Astrocyte (in vitro differentiated cells and primary cell): ENCODE measurements at regions not wholly inside any gene's neighbourhood (a gene's known extent, or its start where the extent isn't known, plus 50 kb on each side); places are given as distances from the start of the nearest gene placed in this dataset.

ENCODE experiments used
- DNase-seq: peaks from one replicate; pipeline ENCODE4 v3.0.0-alpha.2; 2010; ENCODE audit warnings: low read depth
- FAIRE-seq: peaks from 2 replicates; lab custom pipeline; 2011; peaks lifted over from hg19 to GRCh38; lab: Jason Lieb, UNC
- H2AFZ ChIP-seq: 2 replicates; pipeline ENCODE4 v1.6.0; 2012; ENCODE audit warnings: low read depth, low read length, inconsistent platforms
- H3K27ac ChIP-seq: 2 replicates; pipeline ENCODE4 v1.5.1; 2011; ENCODE audit warnings: low read depth, low read length, inconsistent platforms
- H3K27me3 ChIP-seq: 2 replicates; pipeline ENCODE4 v1.6.0; 2011; ENCODE audit warnings: low read length, inconsistent platforms; ENCODE audit not compliant: insufficient read depth
- H3K36me3 ChIP-seq: 2 replicates; pipeline ENCODE4 v1.5.1; 2011; ENCODE audit warnings: low read length, inconsistent platforms; ENCODE audit not compliant: insufficient read depth
- H3K4me1 ChIP-seq: 2 replicates; pipeline ENCODE4 v1.5.1; 2011; ENCODE audit warnings: low read length, inconsistent platforms; ENCODE audit not compliant: insufficient read depth
- H3K4me2 ChIP-seq: 2 replicates; pipeline ENCODE4 v1.6.0; 2012; ENCODE audit warnings: low read length, inconsistent platforms
- H3K4me3 ChIP-seq: 2 replicates; pipeline ENCODE4 v1.5.1; 2011; ENCODE audit warnings: low read depth, mild to moderate bottlenecking, low read length, inconsistent platforms; ENCODE audit not compliant: insufficient read depth
- H3K79me2 ChIP-seq: 2 replicates; pipeline ENCODE4 v1.6.0; 2012; ENCODE audit warnings: mild to moderate bottlenecking, low read length, inconsistent platforms; ENCODE audit not compliant: insufficient read depth
- H3K9ac ChIP-seq: 2 replicates; pipeline ENCODE4 v1.6.0; 2012; ENCODE audit warnings: mild to moderate bottlenecking, low read length, inconsistent platforms
- H3K9me3 ChIP-seq: 2 replicates; pipeline ENCODE4 v1.5.1; 2012; ENCODE audit warnings: low read depth, mild to moderate bottlenecking, low read length, inconsistent platforms; ENCODE audit not compliant: insufficient read depth
- H4K20me1 ChIP-seq: 2 replicates; pipeline ENCODE4 v1.6.0; 2012; ENCODE audit warnings: low read length, inconsistent platforms; ENCODE audit not compliant: insufficient read depth
- H3K27ac Mint-ChIP-seq: one replicate; pipeline ENCODE4 v1.8.0; 2021; ENCODE audit warnings: mild to moderate bottlenecking, mixed read lengths; ENCODE audit not compliant: unreplicated experiment
- H3K27me3 Mint-ChIP-seq: one replicate; pipeline ENCODE4 v1.8.0; 2021; ENCODE audit warnings: low read depth, mixed read lengths; ENCODE audit not compliant: unreplicated experiment
- H3K36me3 Mint-ChIP-seq: one replicate; pipeline ENCODE4 v1.8.0; 2021; ENCODE audit warnings: low read depth, mixed read lengths; ENCODE audit not compliant: unreplicated experiment
- H3K4me1 Mint-ChIP-seq: one replicate; pipeline ENCODE4 v1.8.0; 2021; ENCODE audit warnings: low read depth, mixed read lengths; ENCODE audit not compliant: unreplicated experiment
- H3K4me3 Mint-ChIP-seq: one replicate; pipeline ENCODE4 v1.8.0; 2021; ENCODE audit warnings: mild to moderate bottlenecking, moderate library complexity, mixed read lengths; ENCODE audit not compliant: unreplicated experiment
- H3K9me3 Mint-ChIP-seq: one replicate; pipeline ENCODE4 v1.8.0; 2021; ENCODE audit warnings: mild to moderate bottlenecking, mixed read lengths; ENCODE audit not compliant: unreplicated experiment
- CTCF ChIP-seq: IDR thresholded peaks from 2 replicates; pipeline ENCODE4 v1.5.1; 2011; ENCODE audit warnings: low read depth, mild to moderate bottlenecking, inconsistent platforms, low read length, moderate library complexity; ENCODE audit not compliant: insufficient read depth
- EZH2 ChIP-seq: IDR thresholded peaks from 2 replicates; pipeline ENCODE4 v1.6.1; 2012; ENCODE audit warnings: mild to moderate bottlenecking, low read length, inconsistent platforms; ENCODE audit not compliant: insufficient read depth

GRCh38 chr2:234768608-234769196 lies 183.1 kb upstream of the SH3BP4 start:
- DNase-seq (peak; percentile 46), FAIRE-seq (peak; percentile 76)
- H3K4me2 ChIP-seq = no peak overlapping the region
- H3K36me3 Mint-ChIP-seq = peaks cover 2% of the 10 kb centered on the region
- H2AFZ ChIP-seq = no peak overlapping the region
- H3K27ac Mint-ChIP-seq = peak overlapping the region; percentile 29
- H3K9me3 Mint-ChIP-seq = peaks cover 4% of the 10 kb centered on the region
- H3K79me2 ChIP-seq = no peaks in the 10 kb centered on the region
- no peak overlapping the region for H3K4me3 Mint-ChIP-seq
- no peaks in the 10 kb centered on the region for H3K36me3 ChIP-seq
- no peaks in the 10 kb centered on the region for H4K20me1 ChIP-seq
- H3K4me3 ChIP-seq = no peak overlapping the region
- H3K4me1 Mint-ChIP-seq = peaks cover 47% of the 10 kb centered on the region
- H3K27me3 Mint-ChIP-seq = no peaks in the 10 kb centered on the region
- H3K4me1 ChIP-seq = peaks cover 37% of the 10 kb centered on the region
- no peaks in the 10 kb centered on the region for H3K9me3 ChIP-seq
- TF ChIP-seq EZH2 (no peak), CTCF (no peak)
- H3K27me3 ChIP-seq = no peaks in the 10 kb centered on the region
- no peak overlapping the region for H3K9ac ChIP-seq
- H3K27ac ChIP-seq = no peak overlapping the region

- H3K4me2 ChIP-seq = no peak overlapping the region
- H3K4me1 ChIP-seq = peaks cover 18% of the 10 kb centered on the region
- no peaks in the 10 kb centered on the region for H4K20me1 ChIP-seq
- no peak overlapping the region for H2AFZ ChIP-seq
- H3K27ac ChIP-seq = no peak overlapping the region
- H3K9ac ChIP-seq = no peak overlapping the region
- no peaks in the 10 kb centered on the region for H3K27me3 ChIP-seq
- TF ChIP-seq EZH2 (no peak), CTCF (no peak)
- Mint-ChIP-seq H3K36me3 (peaks cover 3% of the 10 kb centered on the region), H3K4me3 (no peak overlapping the region), H3K27ac (peak overlapping the region; percentile 24), H3K27me3 (no peaks in the 10 kb centered on the region), H3K4me1 (peaks cover 29% of the 10 kb centered on the region), H3K9me3 (peaks cover 8% of the 10 kb centered on the region)
- no peak overlapping the region for H3K4me3 ChIP-seq
- H3K9me3 ChIP-seq = no peaks in the 10 kb centered on the region
- FAIRE-seq = no peak
- H3K79me2 ChIP-seq = no peaks in the 10 kb centered on the region
- no peak for DNase-seq
- H3K36me3 ChIP-seq = no peaks in the 10 kb centered on the region
These were observed 186.5 kb upstream of the SH3BP4 start for GRCh38 chr2:234765279-234765678.

GRCh38 chr2:234764372-234764771 lies 187.4 kb upstream of the SH3BP4 start:
- Histone ChIP-seq H3K9ac (no peak overlapping the region), H3K27me3 (no peaks in the 10 kb centered on the region), H3K9me3 (no peaks in the 10 kb centered on the region), H3K36me3 (no peaks in the 10 kb centered on the region), H3K27ac (no peak overlapping the region), H2AFZ (no peak overlapping the region), H3K4me1 (peaks cover 11% of the 10 kb centered on the region), H3K4me2 (no peak overlapping the region), H3K4me3 (no peak overlapping the region), H3K79me2 (no peaks in the 10 kb centered on the region), H4K20me1 (no peaks in the 10 kb centered on the region)
- peaks cover 21% of the 10 kb centered on the region for H3K4me1 Mint-ChIP-seq
- peaks cover 8% of the 10 kb centered on the region for H3K9me3 Mint-ChIP-seq
- H3K4me3 Mint-ChIP-seq = no peak overlapping the region
- H3K36me3 Mint-ChIP-seq = peaks cover 3% of the 10 kb centered on the region
- DNase-seq (no peak), FAIRE-seq (no peak)
- no peak overlapping the region for H3K27ac Mint-ChIP-seq
- H3K27me3 Mint-ChIP-seq = no peaks in the 10 kb centered on the region
- TF ChIP-seq CTCF = no peak
- TF ChIP-seq EZH2 = no peak
